ENCODE measurements at regions not wholly inside any gene's neighbourhood (a gene's known extent, or its start where the extent isn't known, plus 50 kb on each side); places are given as distances from the start of the nearest gene placed in this dataset.

GRCh38 chr1:232859216-232859615 lies 54.0 kb downstream of the MAP10 start:
- H3K36me3 Mint-ChIP-seq (ENCODE audit: insufficient read depth, unreplicated experiment): no peaks in the 10 kb centered on the region
- no TSS peak for BruUV-seq (replicated peaks)
- no peak for DNase-seq

GRCh38 chr1:232861107-232861506 lies 55.9 kb downstream of the MAP10 start:
- no peak for TF ChIP-seq CTCF (IDR thresholded peaks at IDR 0.05; ENCODE audit: unreplicated experiment)
- Mint-ChIP-seq H3K9me3 (ENCODE audit: low read depth, unreplicated experiment) (no peaks in the 10 kb centered on the region), H3K36me3 (ENCODE audit: insufficient read depth, unreplicated experiment) (no peaks in the 10 kb centered on the region), H3K4me1 (ENCODE audit: low read depth, unreplicated experiment) (no peaks in the 10 kb centered on the region), H3K27me3 (ENCODE audit: unreplicated experiment) (peaks cover 52% of the 10 kb centered on the region), H3K4me3 (ENCODE audit: low read depth, unreplicated experiment) (no peak overlapping the region), H3K27ac (ENCODE audit: unreplicated experiment) (no peak overlapping the region)
- DNase-seq: no peak
- intact Hi-C loops (cut with micrococcal nuclease; ENCODE audit: unreplicated experiment): no loop called here
- CTCF ChIA-PET: no interaction called here
- BruUV-seq (replicated peaks): no TSS peak

More at GRCh38 chr1:232859216-232859615, 54.0 kb downstream of the MAP10 start:
- CTCF ChIA-PET: interaction anchor here (0.6 kb wide), 1 partner anchor 17 kb away, joined by 3 read pairs; no protein-coding TSS in a partner anchor
- Mint-ChIP-seq H3K9me3 (ENCODE audit: low read depth, unreplicated experiment) (no peaks in the 10 kb centered on the region), H3K27ac (ENCODE audit: unreplicated experiment) (no peak overlapping the region), H3K27me3 (ENCODE audit: unreplicated experiment) (peaks cover 45% of the 10 kb centered on the region), H3K4me1 (ENCODE audit: low read depth, unreplicated experiment) (no peaks in the 10 kb centered on the region), H3K4me3 (ENCODE audit: low read depth, unreplicated experiment) (no peak overlapping the region)
- no peak for TF ChIP-seq CTCF (IDR thresholded peaks at IDR 0.05; ENCODE audit: unreplicated experiment)
- intact Hi-C loops (cut with micrococcal nuclease; ENCODE audit: unreplicated experiment): no loop called here

- H3K27me3 Mint-ChIP-seq (ENCODE audit: unreplicated experiment): peaks cover 35% of the 10 kb centered on the region
- DNase-seq: no peak
- CTCF ChIA-PET: interaction anchor here (1.4 kb wide), 1 partner anchor 17 kb away, joined by 3 read pairs; no protein-coding TSS in a partner anchor
- intact Hi-C loops (cut with micrococcal nuclease; ENCODE audit: unreplicated experiment): no loop called here
- no peaks in the 10 kb centered on the region for H3K4me1 Mint-ChIP-seq (ENCODE audit: low read depth, unreplicated experiment)
- no peak overlapping the region for H3K27ac Mint-ChIP-seq (ENCODE audit: unreplicated experiment)
- TF ChIP-seq CTCF (IDR thresholded peaks at IDR 0.05; ENCODE audit: unreplicated experiment): no peak
- no TSS peak for BruUV-seq (replicated peaks)
- H3K4me3 Mint-ChIP-seq (ENCODE audit: low read depth, unreplicated experiment): no peak overlapping the region
- H3K36me3 Mint-ChIP-seq (ENCODE audit: insufficient read depth, unreplicated experiment): no peaks in the 10 kb centered on the region
- no peaks in the 10 kb centered on the region for H3K9me3 Mint-ChIP-seq (ENCODE audit: low read depth, unreplicated experiment)
Measured at GRCh38 chr1:232863544-232864275, 58.5 kb downstream of the MAP10 start.

- no peaks in the 10 kb centered on the region for H3K36me3 Mint-ChIP-seq (ENCODE audit: insufficient read depth, unreplicated experiment)
- peaks cover 19% of the 10 kb centered on the region for H3K27me3 Mint-ChIP-seq (ENCODE audit: unreplicated experiment)
- CTCF ChIA-PET: no interaction called here
- H3K9me3 Mint-ChIP-seq (ENCODE audit: low read depth, unreplicated experiment): no peaks in the 10 kb centered on the region
- no peak overlapping the region for H3K27ac Mint-ChIP-seq (ENCODE audit: unreplicated experiment)
- no peak for DNase-seq
- H3K4me1 Mint-ChIP-seq (ENCODE audit: low read depth, unreplicated experiment): no peaks in the 10 kb centered on the region
- TF ChIP-seq CTCF (IDR thresholded peaks at IDR 0.05; ENCODE audit: unreplicated experiment): no peak
- intact Hi-C loops (cut with micrococcal nuclease; ENCODE audit: unreplicated experiment): no loop called here
- H3K4me3 Mint-ChIP-seq (ENCODE audit: low read depth, unreplicated experiment): no peak overlapping the region
- BruUV-seq (replicated peaks): no TSS peak
Measured at GRCh38 chr1:232865102-232865931, 60.1 kb downstream of the MAP10 start.
